HepG2 (cell line): ENCODE measurements at regions not wholly inside any gene's neighbourhood (a gene's known extent, or its start where the extent isn't known, plus 50 kb on each side); places are given as distances from the start of the nearest gene placed in this dataset.

Experiments
- EZH2 ChIP-seq: conservative IDR thresholded peaks from 2 replicates; pipeline ENCODE4 v1.6.1; 2012; ENCODE audit warnings: mild to moderate bottlenecking, low read depth, low read length, moderate library complexity
- RAD21 ChIP-seq: fragments of 450-650 bp; formaldehyde crosslinking; IDR thresholded peaks from 2 replicates; pipeline ENCODE4 v1.5.0; 2020; ENCODE audit warnings: mild to moderate bottlenecking
- RXRA ChIP-seq: sonication (generic); formaldehyde crosslinking; IDR thresholded peaks from 2 replicates; pipeline ENCODE4 v1.5.1; 2020; ENCODE audit warnings: missing genetic modification reagents
- ZNF124 ChIP-seq: sonication (generic); formaldehyde crosslinking; IDR thresholded peaks from 2 replicates; pipeline ENCODE4 v1.4.0; 2020; ENCODE audit warnings: missing genetic modification reagents
- ZNF296 ChIP-seq: sonication (generic); formaldehyde crosslinking; conservative IDR thresholded peaks from 2 replicates; pipeline ENCODE4 v1.5.0; 2020; ENCODE audit warnings: mild to moderate bottlenecking, missing genetic modification reagents
- ZNF543 ChIP-seq: sonication (generic); formaldehyde crosslinking; IDR thresholded peaks from 2 replicates; pipeline ENCODE4 v1.4.0; 2020; ENCODE audit warnings: mild to moderate bottlenecking, missing genetic modification reagents
- TF ChIP-seq, protein P1 (sequence below): IDR thresholded peaks from 2 replicates; pipeline ENCODE4 v1.6.1; 2016; ENCODE audit warnings: missing compliant biosample characterization, missing genetic modification reagents, borderline replicate concordance

GRCh38 chr3:18513091-18513490, 88.0 kb upstream of the SATB1 start:
- TF ChIP-seq ZNF124 (CRISPR knock-in tag) (no peak), RAD21 (CRISPR knock-in tag) (no peak), ZNF543 (CRISPR knock-in tag) (no peak), EZH2 (no peak), ZNF296 (CRISPR knock-in tag) (no peak), RXRA (no peak)
- TF ChIP-seq, protein P1, sequence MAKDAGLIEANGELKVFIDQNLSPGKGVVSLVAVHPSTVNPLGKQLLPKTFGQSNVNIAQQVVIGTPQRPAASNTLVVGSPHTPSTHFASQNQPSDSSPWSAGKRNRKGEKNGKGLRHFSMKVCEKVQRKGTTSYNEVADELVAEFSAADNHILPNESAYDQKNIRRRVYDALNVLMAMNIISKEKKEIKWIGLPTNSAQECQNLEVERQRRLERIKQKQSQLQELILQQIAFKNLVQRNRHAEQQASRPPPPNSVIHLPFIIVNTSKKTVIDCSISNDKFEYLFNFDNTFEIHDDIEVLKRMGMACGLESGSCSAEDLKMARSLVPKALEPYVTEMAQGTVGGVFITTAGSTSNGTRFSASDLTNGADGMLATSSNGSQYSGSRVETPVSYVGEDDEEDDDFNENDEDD (CRISPR knock-in tag) = no peak
